ENCODE measurements at regions not wholly inside any gene's neighbourhood (a gene's known extent, or its start where the extent isn't known, plus 50 kb on each side); places are given as distances from the start of the nearest gene placed in this dataset.

DNA sequence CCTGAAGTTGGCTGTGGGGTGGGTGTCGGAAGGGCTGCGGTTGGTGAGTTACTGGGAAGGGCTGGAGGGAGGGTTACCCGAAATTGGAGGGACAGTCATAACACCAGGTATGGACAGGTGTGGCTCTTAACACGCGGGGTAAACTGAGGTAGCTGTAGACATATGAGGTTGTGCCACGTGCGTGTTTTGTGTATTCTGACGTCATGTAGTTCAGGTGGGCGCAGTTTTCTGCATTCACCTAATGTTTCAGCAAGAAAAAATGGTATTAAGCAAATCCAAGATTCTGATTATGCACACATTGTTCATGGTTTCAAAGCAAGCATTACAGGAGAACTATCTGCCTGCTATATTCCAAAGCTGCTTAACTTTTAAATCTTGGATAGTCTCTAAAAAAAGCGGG, 83.5 kb upstream of the GPM6B start (continued):
- TF ChIP-seq EZH2phosphoT487 (IDR thresholded peaks at IDR 0.05; ENCODE audit: borderline replicate concordance, low read depth), result no peak

DNA sequence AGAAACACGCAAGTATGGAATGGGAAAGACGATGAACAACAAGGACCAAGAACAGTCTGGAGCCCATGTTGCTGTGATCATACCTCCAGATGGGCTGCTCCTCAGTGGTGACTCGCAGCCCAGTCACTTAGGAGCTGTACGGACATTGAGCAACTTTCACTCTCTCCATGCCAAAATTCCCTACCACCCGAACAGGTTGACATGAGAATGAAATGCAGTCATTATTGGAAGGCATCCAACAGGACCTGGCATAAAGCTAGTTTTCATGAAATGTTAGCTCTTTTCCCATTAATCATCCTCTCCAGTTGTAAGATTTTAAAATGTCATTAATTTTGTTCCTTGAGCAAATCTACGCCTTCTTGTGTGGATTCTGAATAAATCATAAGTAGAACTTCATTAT, 82.7 kb upstream of the GPM6B start:
- 5% methylated on average over 6 of the region's 6 CpGs for WGBS (ENCODE audit: low lambda C conversion rate)
- Histone ChIP-seq H3K9ac (no peak overlapping the region), H3K9me2 (no peaks in the 10 kb centered on the region), H4K20me1 (ENCODE audit: insufficient read depth) (no peaks in the 10 kb centered on the region), H3K79me2 (ENCODE audit: insufficient read depth) (no peaks in the 10 kb centered on the region), H2AFZ (ENCODE audit: low read depth) (no peak overlapping the region), H3K36me3 (replicated peaks in 1 of 2; ENCODE audit: control insufficient read depth in 1 of 2, insufficient read depth in 2 of 2, low read length in 1 of 2) (no peaks in the 10 kb centered on the region), H3K4me1 (ENCODE audit: control insufficient read depth in 1 of 2, insufficient read depth in 2 of 2, low read depth in 1 of 2, low read length in 1 of 2) (no peaks in the 10 kb centered on the region), H3K9me3 (no peaks in the 10 kb centered on the region), H3F3A (replicated peaks; ENCODE audit: insufficient read depth) (no peaks in the 10 kb centered on the region), H3K4me3 (ENCODE audit: low read depth in 2 of 2, low read length in 1 of 2) (no peak overlapping the region), H3K27me3 (ENCODE audit: insufficient read depth) (no peaks in the 10 kb centered on the region; the same call in 1 of the 2 replicates), H3K27ac (ENCODE audit: low read depth in 2 of 2, low read length in 1 of 2) (no peak overlapping the region), H3K4me2 (peak overlapping the region; percentile 56)
- no peak for DNase-seq
- TF ChIP-seq TAF1 (IDR thresholded peaks at IDR 0.05; ENCODE audit: borderline replicate concordance, low read depth, low read length) (no peak), RAD21 (IDR thresholded peaks at IDR 0.05; ENCODE audit: low read length) (no peak), TCF12 (IDR thresholded peaks at IDR 0.05) (peak; percentile 62), NFIC (IDR thresholded peaks at IDR 0.05; ENCODE audit: borderline replicate concordance) (peak; percentile 71), RFX5 (IDR thresholded peaks at IDR 0.05; ENCODE audit: low read length) (no peak), FOSL2 (IDR thresholded peaks at IDR 0.05; ENCODE audit: borderline replicate concordance, low read depth) (peak; percentile 33; the same call in 1 of the 2 replicates), EZH2phosphoT487 (IDR thresholded peaks at IDR 0.05; ENCODE audit: borderline replicate concordance, low read depth) (no peak), JUND (IDR thresholded peaks at IDR 0.05) (0 out of 2 replicates have a peak, but pooled peaks have one; percentile 23), ELF1 (IDR thresholded peaks at IDR 0.05) (no peak)
- TF ChIP-seq, protein P1, sequence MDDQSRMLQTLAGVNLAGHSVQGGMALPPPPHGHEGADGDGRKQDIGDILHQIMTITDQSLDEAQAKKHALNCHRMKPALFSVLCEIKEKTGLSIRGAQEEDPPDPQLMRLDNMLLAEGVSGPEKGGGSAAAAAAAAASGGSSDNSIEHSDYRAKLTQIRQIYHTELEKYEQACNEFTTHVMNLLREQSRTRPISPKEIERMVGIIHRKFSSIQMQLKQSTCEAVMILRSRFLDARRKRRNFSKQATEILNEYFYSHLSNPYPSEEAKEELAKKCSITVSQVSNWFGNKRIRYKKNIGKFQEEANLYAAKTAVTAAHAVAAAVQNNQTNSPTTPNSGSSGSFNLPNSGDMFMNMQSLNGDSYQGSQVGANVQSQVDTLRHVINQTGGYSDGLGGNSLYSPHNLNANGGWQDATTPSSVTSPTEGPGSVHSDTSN (IDR thresholded peaks at IDR 0.05), result peak; percentile 46
- POLR2A ChIA-PET, result no interaction called here
- CTCF ChIA-PET, result interaction anchor here (1.3 to 1.7 kb wide), 2 partner anchors 9 to 11 kb away, joined by 3 to 4 read pairs; no protein-coding TSS in a partner anchor

DNA sequence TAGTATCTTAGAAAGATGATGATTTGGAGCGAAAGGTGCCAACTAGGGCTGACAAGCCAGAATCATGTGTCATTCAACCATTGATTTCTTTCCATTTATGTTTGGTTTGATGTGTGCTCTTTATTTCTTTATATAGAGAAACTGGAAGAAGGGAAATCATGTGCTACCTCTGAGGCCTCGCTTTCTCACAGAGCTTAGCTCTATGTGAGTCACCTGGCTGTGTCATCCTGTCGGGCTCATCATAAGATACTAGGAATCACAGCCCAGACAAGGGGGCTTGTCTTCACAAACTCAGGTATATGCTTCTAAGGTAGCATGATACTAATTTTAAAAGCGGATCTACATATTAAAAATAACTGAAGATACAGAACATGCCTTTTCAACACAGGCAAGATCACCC, 81.7 kb upstream of the GPM6B start:
- H3K4me1 ChIP-seq (ENCODE audit: control insufficient read depth in 1 of 2, insufficient read depth in 2 of 2, low read depth in 1 of 2, low read length in 1 of 2), result no peaks in the 10 kb centered on the region
- no peaks in the 10 kb centered on the region for H3K9me2 ChIP-seq
- ChIA-PET CTCF (interaction anchor here (1.0 to 1.4 kb wide), 3 partner anchors 27 to 150 kb away, joined by 3 read pairs; no protein-coding TSS in a partner anchor), POLR2A (no interaction called here)
- no peak overlapping the region for H3K4me3 ChIP-seq (ENCODE audit: low read depth in 2 of 2, low read length in 1 of 2)
- H3K27me3 ChIP-seq (ENCODE audit: insufficient read depth), result no peaks in the 10 kb centered on the region; the same call in 1 of the 2 replicates
- no peak overlapping the region for H3K4me2 ChIP-seq
- H3K27ac ChIP-seq (ENCODE audit: low read depth in 2 of 2, low read length in 1 of 2), result no peak overlapping the region
- H4K20me1 ChIP-seq (ENCODE audit: insufficient read depth), result no peaks in the 10 kb centered on the region
- H3K9ac ChIP-seq, result no peak overlapping the region
- H3K36me3 ChIP-seq (replicated peaks in 1 of 2; ENCODE audit: control insufficient read depth in 1 of 2, insufficient read depth in 2 of 2, low read length in 1 of 2), result no peaks in the 10 kb centered on the region
- WGBS (ENCODE audit: low lambda C conversion rate), result 46% methylated on average over 4 of the region's 4 CpGs
- H2AFZ ChIP-seq (ENCODE audit: low read depth), result 0 out of 2 replicates have a peak overlapping the region, but pooled peaks have one; percentile 55
- H3K9me3 ChIP-seq, result no peaks in the 10 kb centered on the region
- H3K79me2 ChIP-seq (ENCODE audit: insufficient read depth), result no peaks in the 10 kb centered on the region
- no peaks in the 10 kb centered on the region for H3F3A ChIP-seq (replicated peaks; ENCODE audit: insufficient read depth)
- no peak for DNase-seq
- TF ChIP-seq SMC3 (IDR thresholded peaks at IDR 0.05; ENCODE audit: low read depth, low read length) (no peak), RCOR1 (IDR thresholded peaks at IDR 0.05; ENCODE audit: low read length) (no peak), CHD2 (IDR thresholded peaks at IDR 0.05; ENCODE audit: low read length, partially characterized antibody) (no peak), EP300 (IDR thresholded peaks at IDR 0.05; ENCODE audit: borderline replicate concordance in 1 of 2, low read depth in 1 of 2, low read length in 1 of 2) (no peak), FOXM1 (IDR thresholded peaks at IDR 0.05; ENCODE audit: low read depth) (no peak), GATA2 (CRISPR knock-in tag; IDR thresholded peaks at IDR 0.05) (no peak)
- TF ChIP-seq, protein P2, sequence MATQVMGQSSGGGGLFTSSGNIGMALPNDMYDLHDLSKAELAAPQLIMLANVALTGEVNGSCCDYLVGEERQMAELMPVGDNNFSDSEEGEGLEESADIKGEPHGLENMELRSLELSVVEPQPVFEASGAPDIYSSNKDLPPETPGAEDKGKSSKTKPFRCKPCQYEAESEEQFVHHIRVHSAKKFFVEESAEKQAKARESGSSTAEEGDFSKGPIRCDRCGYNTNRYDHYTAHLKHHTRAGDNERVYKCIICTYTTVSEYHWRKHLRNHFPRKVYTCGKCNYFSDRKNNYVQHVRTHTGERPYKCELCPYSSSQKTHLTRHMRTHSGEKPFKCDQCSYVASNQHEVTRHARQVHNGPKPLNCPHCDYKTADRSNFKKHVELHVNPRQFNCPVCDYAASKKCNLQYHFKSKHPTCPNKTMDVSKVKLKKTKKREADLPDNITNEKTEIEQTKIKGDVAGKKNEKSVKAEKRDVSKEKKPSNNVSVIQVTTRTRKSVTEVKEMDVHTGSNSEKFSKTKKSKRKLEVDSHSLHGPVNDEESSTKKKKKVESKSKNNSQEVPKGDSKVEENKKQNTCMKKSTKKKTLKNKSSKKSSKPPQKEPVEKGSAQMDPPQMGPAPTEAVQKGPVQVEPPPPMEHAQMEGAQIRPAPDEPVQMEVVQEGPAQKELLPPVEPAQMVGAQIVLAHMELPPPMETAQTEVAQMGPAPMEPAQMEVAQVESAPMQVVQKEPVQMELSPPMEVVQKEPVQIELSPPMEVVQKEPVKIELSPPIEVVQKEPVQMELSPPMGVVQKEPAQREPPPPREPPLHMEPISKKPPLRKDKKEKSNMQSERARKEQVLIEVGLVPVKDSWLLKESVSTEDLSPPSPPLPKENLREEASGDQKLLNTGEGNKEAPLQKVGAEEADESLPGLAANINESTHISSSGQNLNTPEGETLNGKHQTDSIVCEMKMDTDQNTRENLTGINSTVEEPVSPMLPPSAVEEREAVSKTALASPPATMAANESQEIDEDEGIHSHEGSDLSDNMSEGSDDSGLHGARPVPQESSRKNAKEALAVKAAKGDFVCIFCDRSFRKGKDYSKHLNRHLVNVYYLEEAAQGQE (IDR thresholded peaks at IDR 0.05; ENCODE audit: low read depth, low read length), result no peak
- TF ChIP-seq, protein P3, sequence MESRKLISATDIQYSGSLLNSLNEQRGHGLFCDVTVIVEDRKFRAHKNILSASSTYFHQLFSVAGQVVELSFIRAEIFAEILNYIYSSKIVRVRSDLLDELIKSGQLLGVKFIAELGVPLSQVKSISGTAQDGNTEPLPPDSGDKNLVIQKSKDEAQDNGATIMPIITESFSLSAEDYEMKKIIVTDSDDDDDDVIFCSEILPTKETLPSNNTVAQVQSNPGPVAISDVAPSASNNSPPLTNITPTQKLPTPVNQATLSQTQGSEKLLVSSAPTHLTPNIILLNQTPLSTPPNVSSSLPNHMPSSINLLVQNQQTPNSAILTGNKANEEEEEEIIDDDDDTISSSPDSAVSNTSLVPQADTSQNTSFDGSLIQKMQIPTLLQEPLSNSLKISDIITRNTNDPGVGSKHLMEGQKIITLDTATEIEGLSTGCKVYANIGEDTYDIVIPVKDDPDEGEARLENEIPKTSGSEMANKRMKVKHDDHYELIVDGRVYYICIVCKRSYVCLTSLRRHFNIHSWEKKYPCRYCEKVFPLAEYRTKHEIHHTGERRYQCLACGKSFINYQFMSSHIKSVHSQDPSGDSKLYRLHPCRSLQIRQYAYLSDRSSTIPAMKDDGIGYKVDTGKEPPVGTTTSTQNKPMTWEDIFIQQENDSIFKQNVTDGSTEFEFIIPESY (IDR thresholded peaks at IDR 0.05; ENCODE audit: borderline replicate concordance, low read depth), result no peak
- TF ChIP-seq, protein P4, sequence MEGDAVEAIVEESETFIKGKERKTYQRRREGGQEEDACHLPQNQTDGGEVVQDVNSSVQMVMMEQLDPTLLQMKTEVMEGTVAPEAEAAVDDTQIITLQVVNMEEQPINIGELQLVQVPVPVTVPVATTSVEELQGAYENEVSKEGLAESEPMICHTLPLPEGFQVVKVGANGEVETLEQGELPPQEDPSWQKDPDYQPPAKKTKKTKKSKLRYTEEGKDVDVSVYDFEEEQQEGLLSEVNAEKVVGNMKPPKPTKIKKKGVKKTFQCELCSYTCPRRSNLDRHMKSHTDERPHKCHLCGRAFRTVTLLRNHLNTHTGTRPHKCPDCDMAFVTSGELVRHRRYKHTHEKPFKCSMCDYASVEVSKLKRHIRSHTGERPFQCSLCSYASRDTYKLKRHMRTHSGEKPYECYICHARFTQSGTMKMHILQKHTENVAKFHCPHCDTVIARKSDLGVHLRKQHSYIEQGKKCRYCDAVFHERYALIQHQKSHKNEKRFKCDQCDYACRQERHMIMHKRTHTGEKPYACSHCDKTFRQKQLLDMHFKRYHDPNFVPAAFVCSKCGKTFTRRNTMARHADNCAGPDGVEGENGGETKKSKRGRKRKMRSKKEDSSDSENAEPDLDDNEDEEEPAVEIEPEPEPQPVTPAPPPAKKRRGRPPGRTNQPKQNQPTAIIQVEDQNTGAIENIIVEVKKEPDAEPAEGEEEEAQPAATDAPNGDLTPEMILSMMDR (IDR thresholded peaks at IDR 0.05), result no peak

All from SK-N-SH (cell line).